Glutamatergic neuron (in vitro differentiated cells): ENCODE measurements at regions not wholly inside any gene's neighbourhood (a gene's known extent, or its start where the extent isn't known, plus 50 kb on each side); places are given as distances from the start of the nearest gene placed in this dataset.

ENCODE experiments used
- DNase-seq: peaks from one replicate; pipeline ENCODE4 v3.0.0; 2022
- H3K27ac Mint-ChIP-seq: one replicate; pipeline ENCODE4 v1.8.0; 2020; ENCODE audit warnings: mild to moderate bottlenecking, mixed read lengths, inconsistent platforms; ENCODE audit not compliant: unreplicated experiment
- H3K27me3 Mint-ChIP-seq: one replicate; pipeline ENCODE4 v1.8.0; 2020; ENCODE audit warnings: mild to moderate bottlenecking, moderate library complexity, mixed read lengths, inconsistent platforms; ENCODE audit not compliant: unreplicated experiment
- H3K36me3 Mint-ChIP-seq: one replicate; pipeline ENCODE4 v1.8.0; 2020; ENCODE audit warnings: mild to moderate bottlenecking, mixed read lengths, inconsistent platforms; ENCODE audit not compliant: unreplicated experiment
- H3K4me1 Mint-ChIP-seq: one replicate; pipeline ENCODE4 v1.8.0; 2020; ENCODE audit warnings: mild to moderate bottlenecking, low read depth, mixed read lengths, inconsistent platforms; ENCODE audit not compliant: unreplicated experiment
- H3K4me3 Mint-ChIP-seq: one replicate; pipeline ENCODE4 v1.8.0; 2020; ENCODE audit warnings: mild to moderate bottlenecking, mixed read lengths, inconsistent platforms; ENCODE audit not compliant: unreplicated experiment
- H3K9me3 Mint-ChIP-seq: one replicate; pipeline ENCODE4 v1.8.0; 2020; ENCODE audit warnings: mild to moderate bottlenecking, moderate library complexity, mixed read lengths, inconsistent platforms; ENCODE audit not compliant: unreplicated experiment
- CTCF ChIP-seq: fragments of 200-600 bp; sonication (generic); IDR thresholded peaks from one replicate; pipeline ENCODE4 v1.5.0; 2021; ENCODE audit not compliant: partially characterized antibody, unreplicated experiment

GRCh38 chr16:54720259-54720658, 210.4 kb upstream of the IRX5 start:
- no peaks in the 10 kb centered on the region for H3K4me1 Mint-ChIP-seq
- no peak overlapping the region for H3K4me3 Mint-ChIP-seq
- DNase-seq = no peak
- TF ChIP-seq CTCF = no peak
- no peak overlapping the region for H3K27ac Mint-ChIP-seq
- no peaks in the 10 kb centered on the region for H3K9me3 Mint-ChIP-seq
- H3K27me3 Mint-ChIP-seq = peaks cover 5% of the 10 kb centered on the region
- peaks cover 5% of the 10 kb centered on the region for H3K36me3 Mint-ChIP-seq

- Mint-ChIP-seq H3K27me3 (peaks cover 5% of the 10 kb centered on the region), H3K36me3 (peaks cover 5% of the 10 kb centered on the region), H3K9me3 (no peaks in the 10 kb centered on the region), H3K27ac (no peak overlapping the region), H3K4me1 (no peaks in the 10 kb centered on the region), H3K4me3 (no peak overlapping the region)
- no peak for TF ChIP-seq CTCF
- no peak for DNase-seq
These were observed 211.0 kb upstream of the IRX5 start for GRCh38 chr16:54719624-54720023.

GRCh38 chr16:54718376-54718775, 212.3 kb upstream of the IRX5 start:
- no peak for DNase-seq
- Mint-ChIP-seq H3K9me3 (no peaks in the 10 kb centered on the region), H3K4me3 (no peak overlapping the region), H3K27me3 (peaks cover 5% of the 10 kb centered on the region), H3K4me1 (no peaks in the 10 kb centered on the region), H3K27ac (no peak overlapping the region), H3K36me3 (peaks cover 5% of the 10 kb centered on the region)
- no peak for TF ChIP-seq CTCF

GRCh38 chr16:54715011-54715410, 215.7 kb upstream of the IRX5 start:
- H3K27ac Mint-ChIP-seq = no peak overlapping the region
- H3K9me3 Mint-ChIP-seq = no peaks in the 10 kb centered on the region
- DNase-seq = no peak
- H3K4me3 Mint-ChIP-seq = no peak overlapping the region
- H3K27me3 Mint-ChIP-seq = no peaks in the 10 kb centered on the region
- no peak for TF ChIP-seq CTCF
- no peaks in the 10 kb centered on the region for H3K4me1 Mint-ChIP-seq
- no peaks in the 10 kb centered on the region for H3K36me3 Mint-ChIP-seq

- Mint-ChIP-seq H3K9me3 (no peaks in the 10 kb centered on the region), H3K4me3 (no peak overlapping the region), H3K36me3 (no peaks in the 10 kb centered on the region), H3K27ac (no peak overlapping the region), H3K4me1 (no peaks in the 10 kb centered on the region), H3K27me3 (no peaks in the 10 kb centered on the region)
- DNase-seq = no peak
- TF ChIP-seq CTCF = no peak
These were observed 217.8 kb upstream of the IRX5 start for GRCh38 chr16:54712866-54713265.
